ENCODE measurements at regions not wholly inside any gene's neighbourhood (a gene's known extent, or its start where the extent isn't known, plus 50 kb on each side); places are given as distances from the start of the nearest gene placed in this dataset.

DNA sequence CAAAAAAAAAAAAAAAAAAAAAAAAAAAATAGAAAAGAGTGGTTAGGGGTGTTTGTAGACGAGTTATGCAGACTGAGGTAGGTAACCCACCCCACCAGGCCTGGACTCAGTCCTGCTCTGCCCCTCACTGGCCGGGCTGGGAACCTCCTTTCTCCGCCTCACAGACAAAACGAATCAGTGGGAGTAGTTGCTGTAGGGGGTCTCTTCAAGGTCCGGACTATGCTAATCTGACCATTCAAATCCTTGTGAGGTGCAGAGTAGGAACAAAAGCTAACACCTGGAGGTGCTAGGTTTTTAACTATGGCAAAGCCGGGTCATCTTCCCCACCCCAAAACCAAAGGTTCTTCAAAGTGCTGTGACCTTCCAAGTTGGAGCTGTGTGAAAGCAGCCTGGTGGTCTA, 223.7 kb downstream of the SLC4A3 start:
- TF ChIP-seq BCL11A (tag by site-specific recombination; IDR thresholded peaks at IDR 0.05; ENCODE audit: low read depth), result no peak
- no peak for TF ChIP-seq TCF7L2 (IDR thresholded peaks at IDR 0.05; ENCODE audit: borderline replicate concordance, low read depth, low read length)
- TF ChIP-seq OVOL3 (tag by site-specific recombination; IDR thresholded peaks at IDR 0.05), result no peak
- TF ChIP-seq, protein P1, sequence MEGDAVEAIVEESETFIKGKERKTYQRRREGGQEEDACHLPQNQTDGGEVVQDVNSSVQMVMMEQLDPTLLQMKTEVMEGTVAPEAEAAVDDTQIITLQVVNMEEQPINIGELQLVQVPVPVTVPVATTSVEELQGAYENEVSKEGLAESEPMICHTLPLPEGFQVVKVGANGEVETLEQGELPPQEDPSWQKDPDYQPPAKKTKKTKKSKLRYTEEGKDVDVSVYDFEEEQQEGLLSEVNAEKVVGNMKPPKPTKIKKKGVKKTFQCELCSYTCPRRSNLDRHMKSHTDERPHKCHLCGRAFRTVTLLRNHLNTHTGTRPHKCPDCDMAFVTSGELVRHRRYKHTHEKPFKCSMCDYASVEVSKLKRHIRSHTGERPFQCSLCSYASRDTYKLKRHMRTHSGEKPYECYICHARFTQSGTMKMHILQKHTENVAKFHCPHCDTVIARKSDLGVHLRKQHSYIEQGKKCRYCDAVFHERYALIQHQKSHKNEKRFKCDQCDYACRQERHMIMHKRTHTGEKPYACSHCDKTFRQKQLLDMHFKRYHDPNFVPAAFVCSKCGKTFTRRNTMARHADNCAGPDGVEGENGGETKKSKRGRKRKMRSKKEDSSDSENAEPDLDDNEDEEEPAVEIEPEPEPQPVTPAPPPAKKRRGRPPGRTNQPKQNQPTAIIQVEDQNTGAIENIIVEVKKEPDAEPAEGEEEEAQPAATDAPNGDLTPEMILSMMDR (tag by site-specific recombination; IDR thresholded peaks at IDR 0.05), result no peak
- TF ChIP-seq, protein P2, sequence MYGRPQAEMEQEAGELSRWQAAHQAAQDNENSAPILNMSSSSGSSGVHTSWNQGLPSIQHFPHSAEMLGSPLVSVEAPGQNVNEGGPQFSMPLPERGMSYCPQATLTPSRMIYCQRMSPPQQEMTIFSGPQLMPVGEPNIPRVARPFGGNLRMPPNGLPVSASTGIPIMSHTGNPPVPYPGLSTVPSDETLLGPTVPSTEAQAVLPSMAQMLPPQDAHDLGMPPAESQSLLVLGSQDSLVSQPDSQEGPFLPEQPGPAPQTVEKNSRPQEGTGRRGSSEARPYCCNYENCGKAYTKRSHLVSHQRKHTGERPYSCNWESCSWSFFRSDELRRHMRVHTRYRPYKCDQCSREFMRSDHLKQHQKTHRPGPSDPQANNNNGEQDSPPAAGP (tag by site-specific recombination; IDR thresholded peaks at IDR 0.05), result no peak
- TF ChIP-seq ZNF146 (tag by site-specific recombination; IDR thresholded peaks at IDR 0.05), result no peak
- TF ChIP-seq ZNF624 (tag by site-specific recombination; IDR thresholded peaks at IDR 0.05), result no peak
- no peak for TF ChIP-seq ZNF501 (tag by site-specific recombination; IDR thresholded peaks at IDR 0.05)
- no peak for TF ChIP-seq ZNF792 (tag by site-specific recombination; IDR thresholded peaks at IDR 0.05)
- TF ChIP-seq TRIM28 (IDR thresholded peaks at IDR 0.05; ENCODE audit: borderline replicate concordance, low read length), result no peak
- TF ChIP-seq ZNF558 (tag by site-specific recombination; IDR thresholded peaks at IDR 0.05), result no peak
- TF ChIP-seq ZFP41 (tag by site-specific recombination; IDR thresholded peaks at IDR 0.05; ENCODE audit: borderline replicate concordance), result no peak
- TF ChIP-seq, protein P3, sequence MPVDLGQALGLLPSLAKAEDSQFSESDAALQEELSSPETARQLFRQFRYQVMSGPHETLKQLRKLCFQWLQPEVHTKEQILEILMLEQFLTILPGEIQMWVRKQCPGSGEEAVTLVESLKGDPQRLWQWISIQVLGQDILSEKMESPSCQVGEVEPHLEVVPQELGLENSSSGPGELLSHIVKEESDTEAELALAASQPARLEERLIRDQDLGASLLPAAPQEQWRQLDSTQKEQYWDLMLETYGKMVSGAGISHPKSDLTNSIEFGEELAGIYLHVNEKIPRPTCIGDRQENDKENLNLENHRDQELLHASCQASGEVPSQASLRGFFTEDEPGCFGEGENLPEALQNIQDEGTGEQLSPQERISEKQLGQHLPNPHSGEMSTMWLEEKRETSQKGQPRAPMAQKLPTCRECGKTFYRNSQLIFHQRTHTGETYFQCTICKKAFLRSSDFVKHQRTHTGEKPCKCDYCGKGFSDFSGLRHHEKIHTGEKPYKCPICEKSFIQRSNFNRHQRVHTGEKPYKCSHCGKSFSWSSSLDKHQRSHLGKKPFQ (tag by site-specific recombination; IDR thresholded peaks at IDR 0.05), result no peak
- TF ChIP-seq ZNF549 (tag by site-specific recombination; IDR thresholded peaks at IDR 0.05), result no peak
